ENCODE measurements at regions not wholly inside any gene's neighbourhood (a gene's known extent, or its start where the extent isn't known, plus 50 kb on each side); places are given as distances from the start of the nearest gene placed in this dataset.
"Not testable (repeated sequence)": the region's sequence is repeated elsewhere in the genome, so short reads cannot be mapped to it uniquely, and the experiment has no call there.

DNA sequence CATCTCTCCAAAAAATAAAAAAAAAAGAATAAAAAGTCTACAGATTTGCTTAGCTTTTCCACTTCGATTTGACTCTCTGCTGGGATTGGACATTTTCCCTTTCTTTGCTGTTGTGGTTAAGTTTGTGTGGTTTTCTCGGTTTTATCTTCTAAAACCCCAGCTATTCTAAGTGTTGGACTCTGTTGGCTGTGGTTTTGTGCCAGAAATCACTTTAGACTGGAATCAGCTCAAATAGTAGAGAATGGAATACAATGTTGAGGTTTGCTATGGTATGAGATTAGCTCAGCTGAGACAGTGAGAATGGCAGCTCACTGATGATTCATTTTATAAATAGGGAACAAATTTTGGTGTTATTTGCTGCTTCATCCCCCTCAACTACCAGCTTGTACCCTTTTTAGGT, 116.0 kb downstream of the BUB3 start:
- peak; percentile 5 for DNase-seq (ENCODE audit: low read depth)
- TF ChIP-seq, protein P1, sequence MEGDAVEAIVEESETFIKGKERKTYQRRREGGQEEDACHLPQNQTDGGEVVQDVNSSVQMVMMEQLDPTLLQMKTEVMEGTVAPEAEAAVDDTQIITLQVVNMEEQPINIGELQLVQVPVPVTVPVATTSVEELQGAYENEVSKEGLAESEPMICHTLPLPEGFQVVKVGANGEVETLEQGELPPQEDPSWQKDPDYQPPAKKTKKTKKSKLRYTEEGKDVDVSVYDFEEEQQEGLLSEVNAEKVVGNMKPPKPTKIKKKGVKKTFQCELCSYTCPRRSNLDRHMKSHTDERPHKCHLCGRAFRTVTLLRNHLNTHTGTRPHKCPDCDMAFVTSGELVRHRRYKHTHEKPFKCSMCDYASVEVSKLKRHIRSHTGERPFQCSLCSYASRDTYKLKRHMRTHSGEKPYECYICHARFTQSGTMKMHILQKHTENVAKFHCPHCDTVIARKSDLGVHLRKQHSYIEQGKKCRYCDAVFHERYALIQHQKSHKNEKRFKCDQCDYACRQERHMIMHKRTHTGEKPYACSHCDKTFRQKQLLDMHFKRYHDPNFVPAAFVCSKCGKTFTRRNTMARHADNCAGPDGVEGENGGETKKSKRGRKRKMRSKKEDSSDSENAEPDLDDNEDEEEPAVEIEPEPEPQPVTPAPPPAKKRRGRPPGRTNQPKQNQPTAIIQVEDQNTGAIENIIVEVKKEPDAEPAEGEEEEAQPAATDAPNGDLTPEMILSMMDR (IDR thresholded peaks at IDR 0.05; ENCODE audit: insufficient read depth, low read depth, low read length), result no peak
- no peak overlapping the region for H3K4me3 ChIP-seq (ENCODE audit: low read depth, low read length)

- no peak overlapping the region for H3K4me3 ChIP-seq (ENCODE audit: low read depth, low read length)
- no peak for DNase-seq (ENCODE audit: low read depth)
- TF ChIP-seq, protein P1 (IDR thresholded peaks at IDR 0.05; ENCODE audit: insufficient read depth, low read depth, low read length), result no peak
These were observed 116.6 kb downstream of the BUB3 start for GRCh38 chr10:123270806-123271205.

DNA sequence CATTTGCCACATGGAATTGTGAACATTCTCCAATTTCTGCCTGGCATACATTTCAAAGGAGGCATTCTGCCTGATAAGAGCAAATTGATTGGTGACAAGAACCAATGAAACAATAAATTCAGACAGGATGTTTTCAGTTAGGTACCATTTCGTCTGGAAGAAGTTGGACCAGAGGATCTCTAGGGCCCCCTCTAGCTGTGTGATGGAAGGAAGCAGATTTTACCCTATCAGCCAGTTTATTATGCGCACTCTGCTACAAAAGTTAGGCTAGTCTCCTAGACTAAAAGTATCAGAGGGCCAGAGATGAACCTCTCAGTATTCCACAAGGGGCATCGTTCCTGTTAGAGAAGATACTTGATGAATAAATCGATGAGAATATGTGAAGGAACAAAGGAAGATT, 118.0 kb downstream of the BUB3 start:
- TF ChIP-seq, protein P1 (IDR thresholded peaks at IDR 0.05; ENCODE audit: insufficient read depth, low read depth, low read length), result peak; percentile 17
- DNase-seq (ENCODE audit: low read depth), result no peak
- H3K4me3 ChIP-seq (ENCODE audit: low read depth, low read length), result no peak overlapping the region

DNA sequence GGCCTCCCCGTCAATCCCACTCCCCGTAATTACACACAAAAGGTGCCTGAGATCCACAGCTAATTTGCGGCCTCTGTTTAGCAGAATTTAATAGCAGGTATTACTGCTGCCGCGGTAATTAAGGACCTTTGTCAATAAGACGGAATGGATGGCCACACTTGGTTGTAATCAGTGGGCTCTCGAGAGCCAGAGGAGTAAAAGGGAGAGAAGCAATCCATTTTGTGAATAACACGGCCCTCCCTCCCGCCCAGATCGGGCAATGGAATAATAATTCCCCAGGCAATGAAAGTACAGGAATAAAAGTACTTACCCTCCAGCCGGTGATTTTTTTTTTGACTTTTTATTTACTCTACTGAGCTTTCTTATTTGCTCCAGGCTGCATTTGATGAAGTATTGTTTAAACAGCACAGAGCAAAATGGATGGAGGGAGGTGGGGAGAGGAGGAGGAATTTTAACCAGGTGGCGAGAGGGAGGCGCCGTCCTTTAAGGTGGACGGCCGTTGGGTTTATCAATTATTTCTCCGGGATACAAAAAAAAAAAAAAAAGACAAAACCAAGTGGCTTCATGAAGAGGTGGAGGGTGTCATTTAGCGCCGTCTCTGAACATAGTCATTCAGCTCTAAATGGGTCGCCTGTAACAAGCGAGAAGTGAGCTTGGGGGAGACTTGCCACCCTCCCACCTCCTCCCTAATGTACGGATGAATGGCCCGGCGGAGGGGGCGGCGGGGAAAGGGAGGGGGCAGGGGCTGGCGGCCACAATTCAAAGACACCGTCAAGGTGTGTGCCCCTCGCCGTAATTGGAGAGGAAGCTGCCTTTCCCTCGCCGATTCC, 120.3 kb downstream of the BUB3 start:
- no peak overlapping the region for H3K4me3 ChIP-seq (ENCODE audit: low read depth, low read length)
- DNase-seq (ENCODE audit: low read depth), result no peak
- TF ChIP-seq, protein P1 (IDR thresholded peaks at IDR 0.05; ENCODE audit: insufficient read depth, low read depth, low read length), result no peak

- TF ChIP-seq, protein P1 (IDR thresholded peaks at IDR 0.05; ENCODE audit: insufficient read depth, low read depth, low read length), result no peak
- no peak for DNase-seq (ENCODE audit: low read depth)
- no peak overlapping the region for H3K4me3 ChIP-seq (ENCODE audit: low read depth, low read length)
These were observed 120.9 kb downstream of the BUB3 start for GRCh38 chr10:123275136-123275564.

DNA sequence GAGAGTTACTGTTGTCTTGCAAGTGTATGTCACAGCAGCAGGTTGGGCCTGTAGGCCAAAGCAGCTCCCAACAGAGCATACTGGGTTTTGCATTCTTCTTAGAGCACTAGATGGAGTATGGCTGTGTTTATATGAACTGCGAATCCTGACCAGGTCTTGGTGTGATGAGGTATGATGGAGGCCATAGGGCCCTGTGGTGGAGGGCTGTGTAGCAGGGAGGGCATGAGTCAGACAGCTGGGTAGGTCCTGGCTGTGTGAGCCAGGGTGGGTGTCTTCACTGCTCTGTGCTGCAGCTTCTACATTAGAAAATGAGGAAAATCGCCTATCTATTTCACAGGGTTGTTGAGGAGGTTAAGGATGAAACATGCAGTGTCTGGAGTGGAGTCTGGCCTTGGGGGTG, 124.2 kb downstream of the BUB3 start:
- no peak overlapping the region for H3K4me3 ChIP-seq (ENCODE audit: low read depth, low read length)
- TF ChIP-seq, protein P1 (IDR thresholded peaks at IDR 0.05; ENCODE audit: insufficient read depth, low read depth, low read length), result no peak
- no peak for DNase-seq (ENCODE audit: low read depth)

DNA sequence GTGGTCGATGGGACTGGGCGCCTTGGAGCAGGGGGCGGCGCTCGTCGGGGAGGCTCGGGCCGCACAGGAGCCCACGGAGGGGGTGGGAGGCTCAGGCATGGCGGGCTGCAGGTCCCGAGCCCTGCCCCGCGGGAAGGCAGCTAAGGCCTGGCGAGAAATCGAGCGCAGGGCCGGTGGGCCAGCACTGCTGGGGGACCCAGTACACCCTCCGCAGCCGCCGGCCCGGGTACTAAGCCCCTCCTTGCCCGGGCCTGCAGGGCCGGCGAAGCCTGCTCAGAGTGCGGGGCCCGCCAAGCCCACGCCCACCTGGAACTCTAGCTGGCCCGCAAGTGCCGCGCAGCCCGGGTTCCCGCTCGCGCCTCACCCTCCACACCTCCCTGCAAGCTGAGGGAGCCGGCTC, 129.2 kb downstream of the BUB3 start:
- H3K4me3 ChIP-seq (ENCODE audit: low read depth, low read length); DNase-seq (ENCODE audit: low read depth): not testable (repeated sequence)

All from fibroblast of villous mesenchyme (primary cell).